AG04449 (cell line): ENCODE measurements at regions not wholly inside any gene's neighbourhood (a gene's known extent, or its start where the extent isn't known, plus 50 kb on each side); places are given as distances from the start of the nearest gene placed in this dataset.

ENCODE experiments used
- CTCF ChIA-PET: fragments of 350-600 bp; formaldehyde crosslinking; extraction: SDS; loops from one replicate; lab custom pipeline; 2021; ENCODE audit warnings: antibody characterized with exemption; lab: Yijun Ruan, JAX
- POLR2A ChIA-PET: fragments of 400-600, 350-600 bp; formaldehyde crosslinking; extraction: SDS; loops from one replicate; lab custom pipeline; 2020; ENCODE audit warnings: antibody characterized with exemption, inconsistent platforms; lab: Yijun Ruan, JAX
- DNase-seq: peaks from one replicate; pipeline ENCODE4 v3.0.0-alpha.2; 2010; ENCODE audit warnings: low read depth, low spot score
- H3K4me3 ChIP-seq: 2 replicates; pipeline ENCODE4 v1.5.1; 2011; ENCODE audit warnings: low read depth, mild to moderate bottlenecking, control low read depth, low read length
- CTCF ChIP-seq: IDR thresholded peaks from one replicate; pipeline ENCODE4 v1.5.1; 2011; ENCODE audit warnings: mild to moderate bottlenecking, moderate library complexity, low read length, control low read depth, inconsistent platforms; ENCODE audit not compliant: insufficient read depth; ENCODE audit errors: missing control alignments

GRCh38 chr5:164540174-164540573, 1034.8 kb downstream of the MAT2B start:
- POLR2A ChIA-PET: no interaction called here
- no peak overlapping the region for H3K4me3 ChIP-seq
- CTCF ChIA-PET: no interaction called here
- TF ChIP-seq CTCF: no peak
- DNase-seq: no peak

GRCh38 chr5:164545507-164545906, 1040.1 kb downstream of the MAT2B start:
- POLR2A ChIA-PET: no interaction called here
- no peak for DNase-seq
- H3K4me3 ChIP-seq: no peak overlapping the region
- CTCF ChIA-PET: no interaction called here
- no peak for TF ChIP-seq CTCF

GRCh38 chr5:164553851-164554250, 1048.4 kb downstream of the MAT2B start:
- CTCF ChIA-PET: no interaction called here
- no peak for TF ChIP-seq CTCF
- POLR2A ChIA-PET: no interaction called here
- no peak overlapping the region for H3K4me3 ChIP-seq
- no peak for DNase-seq

GRCh38 chr5:164555809-164556208, 1050.4 kb downstream of the MAT2B start:
- CTCF ChIA-PET: no interaction called here
- POLR2A ChIA-PET: no interaction called here
- no peak for DNase-seq
- H3K4me3 ChIP-seq: no peak overlapping the region
- no peak for TF ChIP-seq CTCF

GRCh38 chr5:164560216-164560615, 1054.8 kb downstream of the MAT2B start:
- CTCF ChIA-PET: no interaction called here
- POLR2A ChIA-PET: no interaction called here
- no peak overlapping the region for H3K4me3 ChIP-seq
- no peak for DNase-seq
- no peak for TF ChIP-seq CTCF

GRCh38 chr5:164561933-164562872, 1056.8 kb downstream of the MAT2B start:
- TF ChIP-seq CTCF: no peak
- no peak overlapping the region for H3K4me3 ChIP-seq
- CTCF ChIA-PET: no interaction called here
- DNase-seq: no peak
- POLR2A ChIA-PET: no interaction called here
